ENCODE measurements at regions not wholly inside any gene's neighbourhood (a gene's known extent, or its start where the extent isn't known, plus 50 kb on each side); places are given as distances from the start of the nearest gene placed in this dataset.

GRCh38 chr7:130822642-130823041, 88.6 kb upstream of the KLF14 start:
- Histone ChIP-seq H3K36me3 (no peaks in the 10 kb centered on the region), H3K27ac (no peak overlapping the region), H3K9me3 (peaks cover 0 to 29% (median 4%) of the 10 kb centered on the region in 4 donors), H3K4me1 (peaks cover 0 to 5% (median 0%) of the 10 kb centered on the region in 4 donors), H3K4me3 (no peak overlapping the region), H3K27me3 (no peaks in the 10 kb centered on the region)
- TF ChIP-seq EP300 (IDR thresholded peaks at IDR 0.05) (no peak), POLR2A (IDR thresholded peaks at IDR 0.05) (no peak), CTCF (IDR thresholded peaks at IDR 0.05) (no peak)
- 21 to 29% methylated on average over 2 of the region's 2 CpGs for WGBS, 2 donors
- DNase-seq (ENCODE audit: low spot score in 2 of 2) = no peak

- Histone ChIP-seq H3K27me3 (no peaks in the 10 kb centered on the region), H3K4me3 (no peak overlapping the region), H3K4me1 (peaks cover 0 to 5% (median 0%) of the 10 kb centered on the region in 4 donors), H3K27ac (no peak overlapping the region), H3K9me3 (peaks cover 0 to 31% (median 4%) of the 10 kb centered on the region in 4 donors), H3K36me3 (no peaks in the 10 kb centered on the region)
- DNase-seq (ENCODE audit: low spot score in 2 of 2) = no peak
- WGBS, 2 donors = 90 to 96% methylated on average over 2 of the region's 2 CpGs
- TF ChIP-seq EP300 (IDR thresholded peaks at IDR 0.05) = no peak
- TF ChIP-seq CTCF (IDR thresholded peaks at IDR 0.05) = no peak
- TF ChIP-seq POLR2A (IDR thresholded peaks at IDR 0.05) = no peak
Measured at GRCh38 chr7:130823060-130823459, 89.1 kb upstream of the KLF14 start.

GRCh38 chr7:130825819-130826218, 91.8 kb upstream of the KLF14 start:
- peaks cover 0 to 5% (median 0%) of the 10 kb centered on the region in 4 donors for H3K4me1 ChIP-seq
- no peak for TF ChIP-seq CTCF (IDR thresholded peaks at IDR 0.05)
- TF ChIP-seq EP300 (IDR thresholded peaks at IDR 0.05) = no peak
- TF ChIP-seq POLR2A (IDR thresholded peaks at IDR 0.05) = no peak
- no peaks in the 10 kb centered on the region for H3K27me3 ChIP-seq
- H3K4me3 ChIP-seq = no peak overlapping the region
- H3K36me3 ChIP-seq = no peaks in the 10 kb centered on the region
- H3K27ac ChIP-seq = no peak overlapping the region
- peaks cover 0 to 34% (median 4%) of the 10 kb centered on the region in 4 donors for H3K9me3 ChIP-seq
- DNase-seq (ENCODE audit: low spot score in 2 of 2) = no peak

- WGBS, 2 donors = 70 to 83% methylated on average over 2 of the region's 2 CpGs
- DNase-seq (ENCODE audit: low spot score in 2 of 2) = no peak
- Histone ChIP-seq H3K27me3 (no peaks in the 10 kb centered on the region), H3K27ac (no peak overlapping the region), H3K9me3 (peaks cover 0 to 34% (median 4%) of the 10 kb centered on the region in 4 donors), H3K4me3 (no peak overlapping the region), H3K4me1 (no peaks in the 10 kb centered on the region), H3K36me3 (no peaks in the 10 kb centered on the region)
- no peak for TF ChIP-seq EP300 (IDR thresholded peaks at IDR 0.05)
- TF ChIP-seq POLR2A (IDR thresholded peaks at IDR 0.05) = no peak
- TF ChIP-seq CTCF (IDR thresholded peaks at IDR 0.05) = no peak
Measured at GRCh38 chr7:130829415-130829814, 95.4 kb upstream of the KLF14 start.

GRCh38 chr7:130831322-130831721, 97.3 kb upstream of the KLF14 start:
- no peak for DNase-seq (ENCODE audit: low spot score in 2 of 2)
- no peak for TF ChIP-seq CTCF (IDR thresholded peaks at IDR 0.05)
- no peak for TF ChIP-seq EP300 (IDR thresholded peaks at IDR 0.05)
- no peak for TF ChIP-seq POLR2A (IDR thresholded peaks at IDR 0.05)
- Histone ChIP-seq H3K36me3 (no peaks in the 10 kb centered on the region), H3K4me1 (no peaks in the 10 kb centered on the region), H3K27me3 (no peaks in the 10 kb centered on the region), H3K9me3 (peaks cover 0 to 18% (median 0%) of the 10 kb centered on the region in 4 donors), H3K27ac (no peak overlapping the region), H3K4me3 (no peak overlapping the region)
- WGBS, 2 donors = 50 to 65% methylated on average over 3 of the region's 3 CpGs

Measured in tibial nerve (tissue), 4 donors.